GM19463 (cell line): ENCODE measurements at regions not wholly inside any gene's neighbourhood (a gene's known extent, or its start where the extent isn't known, plus 50 kb on each side); places are given as distances from the start of the nearest gene placed in this dataset.
"Not testable (repeated sequence)": the region's sequence is repeated elsewhere in the genome, so short reads cannot be mapped to it uniquely, and the experiment has no call there.

ENCODE experiments used
- ATAC-seq: cut with Tn5 transposase; IDR thresholded peaks from one replicate; pipeline ENCODE4 v1.9.1; 2021; ENCODE audit warnings: mild to moderate bottlenecking, moderate library complexity; ENCODE audit not compliant: unreplicated experiment

DNA sequence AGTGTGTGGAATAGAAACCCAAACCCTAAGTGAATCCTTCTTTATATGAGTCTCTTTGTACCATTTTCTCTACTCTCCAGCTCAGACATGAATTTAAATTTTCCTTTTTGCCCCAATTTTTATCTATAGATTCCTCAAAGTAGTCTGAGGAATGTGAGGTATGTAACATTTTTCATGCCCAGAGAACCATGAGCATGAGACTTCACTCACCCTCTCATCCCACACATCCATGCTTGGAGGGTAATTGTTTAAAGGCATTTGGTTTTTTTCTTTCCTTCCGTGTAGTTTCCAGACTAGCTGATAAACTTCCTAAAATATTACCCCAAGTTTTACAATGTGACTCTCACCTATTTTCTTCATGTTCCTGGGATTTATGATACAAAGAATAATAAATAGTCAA lies 2056.8 kb upstream of the CELF4 start:
- no peak for ATAC-seq

DNA sequence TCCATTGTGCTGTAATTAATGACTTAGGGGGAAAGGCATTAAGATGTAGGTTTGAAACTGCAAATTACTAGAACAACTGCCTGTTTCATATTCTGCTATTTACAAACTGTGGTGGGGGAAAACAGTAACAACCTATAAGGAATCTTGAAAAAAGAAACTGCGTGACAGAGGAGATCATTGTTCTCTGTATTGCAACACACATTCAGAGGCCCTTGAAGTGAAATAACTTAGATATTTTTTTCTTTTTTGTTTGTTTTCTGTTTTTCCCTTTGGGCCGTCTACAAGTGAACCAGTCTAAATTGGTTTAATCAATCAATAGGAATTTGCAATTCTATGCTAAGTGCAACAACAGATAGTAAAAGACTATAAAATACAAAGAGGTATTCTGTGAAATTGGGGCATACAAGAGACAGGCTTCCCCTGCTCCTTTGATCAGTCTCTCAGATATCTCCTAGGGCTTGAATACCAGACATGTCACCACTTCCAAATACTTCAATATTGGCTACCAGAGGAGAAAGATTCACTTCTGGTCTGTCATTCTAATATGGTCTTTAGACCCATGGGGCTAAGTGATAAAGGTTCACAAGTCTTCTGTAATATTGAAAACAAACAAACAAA lies 2055.1 kb upstream of the CELF4 start:
- ATAC-seq: no peak

DNA sequence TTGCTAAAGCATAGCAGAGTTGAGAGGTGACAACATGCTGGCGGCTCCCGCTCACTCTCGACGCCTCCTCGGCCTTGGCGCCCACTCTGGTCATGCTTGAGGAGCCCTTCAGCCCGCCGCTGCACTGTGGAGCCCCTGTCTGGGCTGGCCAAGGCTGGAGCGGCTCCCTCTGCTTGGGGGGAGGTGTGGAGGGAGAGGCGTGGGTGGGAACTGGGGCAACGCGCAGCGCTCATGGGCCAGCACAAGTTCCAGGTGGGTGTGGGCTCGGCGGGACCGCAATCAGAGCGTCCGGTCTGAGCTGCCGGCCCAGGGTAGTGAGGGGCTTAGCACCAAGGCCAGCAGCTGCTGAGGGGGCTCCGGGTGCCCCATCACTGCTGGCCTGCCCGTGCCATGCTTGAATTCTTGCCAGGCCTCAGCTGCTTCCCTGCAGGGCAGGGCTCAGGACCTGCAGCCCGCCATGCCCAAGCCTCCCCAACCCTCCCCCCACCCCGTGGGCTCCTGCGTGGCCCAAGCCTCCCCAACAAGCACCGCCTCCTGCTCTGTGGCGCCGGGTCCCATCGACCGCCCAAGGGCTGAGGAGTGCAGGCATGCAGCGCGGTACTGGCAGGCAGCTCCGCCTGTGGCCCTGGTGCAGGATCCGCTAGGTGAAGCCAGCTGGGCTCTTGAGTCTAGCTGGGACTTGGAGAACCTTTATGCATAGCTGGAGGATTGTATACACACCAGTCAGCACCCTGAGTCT lies 2052.8 kb upstream of the CELF4 start:
- no peak for ATAC-seq

DNA sequence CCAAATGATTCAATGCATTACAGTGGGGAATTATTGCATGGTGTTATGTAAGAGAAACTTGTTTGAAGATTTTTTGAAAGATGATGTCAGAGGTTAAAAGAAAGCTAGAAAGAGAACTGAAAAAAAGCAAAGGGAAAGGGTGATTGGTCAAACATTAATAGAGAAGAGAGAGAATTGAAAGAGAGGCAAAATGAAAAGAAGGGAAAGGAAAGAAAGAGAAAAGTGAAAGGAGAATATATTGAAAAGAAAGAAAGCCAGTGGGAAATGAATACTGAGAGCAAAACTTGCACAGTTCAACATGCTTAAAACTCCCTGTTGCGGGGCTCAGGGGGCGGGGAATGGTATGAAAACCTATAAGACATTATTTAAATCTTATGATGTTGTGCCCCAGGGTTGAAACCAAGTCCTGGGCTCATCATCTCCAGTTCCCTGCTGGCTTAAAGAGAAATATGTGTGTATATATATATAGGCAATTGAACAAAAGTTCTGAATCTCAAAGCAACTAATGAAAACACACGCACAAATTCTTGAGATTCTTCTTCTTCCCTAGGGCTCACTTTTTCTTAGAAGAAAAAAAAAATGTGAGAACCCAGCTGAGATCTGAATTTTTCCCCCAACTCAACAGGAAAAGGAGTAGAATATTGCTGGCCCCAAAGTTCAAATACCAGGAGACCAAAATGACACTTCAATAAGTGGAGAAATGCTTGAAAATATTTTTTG lies 2045.9 kb upstream of the CELF4 start:
- ATAC-seq: no peak

DNA sequence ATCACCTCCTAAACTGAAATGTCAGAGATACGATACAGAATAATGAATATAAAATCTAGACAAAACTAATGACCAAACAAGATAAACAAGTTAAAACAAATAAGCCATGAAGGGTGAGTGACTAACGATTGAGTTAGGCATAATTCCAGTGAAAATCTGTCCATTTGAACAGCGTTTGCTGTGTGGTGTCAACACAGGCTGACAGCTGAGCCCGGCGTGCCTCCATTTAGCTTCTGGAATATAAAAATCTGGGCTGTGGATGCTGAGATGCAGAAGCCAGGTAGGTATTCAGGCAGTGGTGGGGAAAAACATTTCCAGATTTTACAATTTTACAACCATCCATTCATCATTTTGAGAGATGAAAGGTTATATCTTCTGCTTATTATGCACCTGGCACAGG lies 2041.4 kb upstream of the CELF4 start:
- ATAC-seq: no peak

DNA sequence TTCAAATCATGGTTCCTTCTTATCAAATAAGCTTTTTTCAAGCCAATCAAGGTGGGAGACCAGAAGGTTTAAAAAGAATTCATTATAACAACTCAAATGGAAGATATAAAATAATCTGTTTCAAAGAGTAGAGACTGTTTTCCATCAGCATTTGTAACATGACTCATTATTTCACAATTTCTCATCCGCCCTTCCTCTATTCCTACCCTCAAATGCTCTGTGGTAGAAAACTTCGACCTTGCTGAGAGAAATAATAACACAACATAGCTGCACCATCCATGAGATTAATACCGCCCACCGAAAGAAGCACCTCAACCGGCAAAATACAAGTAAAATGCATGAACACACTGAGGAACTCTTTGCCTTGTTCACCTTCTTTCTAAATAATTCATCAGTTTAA lies 2039.2 kb upstream of the CELF4 start:
- no peak for ATAC-seq

DNA sequence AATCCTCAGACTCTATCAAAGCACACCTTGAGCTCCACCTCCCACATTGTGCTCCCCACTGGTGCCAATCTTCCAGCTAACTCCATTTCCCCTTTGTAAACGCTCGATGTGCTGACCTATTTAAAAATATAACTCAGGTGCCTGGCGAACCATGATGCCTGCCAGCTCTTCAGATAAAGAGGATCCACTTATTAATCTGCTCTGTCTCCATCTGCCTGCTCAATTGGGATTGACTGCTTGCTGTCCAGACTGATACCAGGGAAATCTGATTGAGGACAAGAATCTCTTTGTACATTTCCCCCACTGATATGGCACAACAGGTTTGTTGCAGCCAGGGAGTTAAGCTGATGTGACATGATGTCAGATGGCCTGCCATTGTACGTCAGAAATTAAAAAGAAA lies 2036.5 kb upstream of the CELF4 start:
- ATAC-seq: no peak

DNA sequence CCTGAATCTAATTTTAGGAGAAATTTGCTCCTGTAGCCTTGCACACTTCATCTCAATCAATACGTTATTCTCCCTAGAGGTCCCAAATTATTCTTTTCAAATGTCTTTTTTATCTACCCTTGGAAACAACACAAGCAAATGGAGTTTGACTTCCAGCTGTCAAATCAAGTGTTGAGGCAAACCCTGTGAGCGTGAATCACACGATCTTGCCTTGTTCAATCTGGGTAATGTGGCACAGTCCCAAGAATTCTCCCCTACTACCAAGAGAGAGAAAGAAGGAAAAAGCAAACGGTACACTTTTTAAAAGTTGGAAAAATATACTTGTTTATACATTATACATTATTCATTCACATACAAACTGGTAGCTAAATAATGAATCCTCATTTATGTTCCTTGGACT lies 2035.3 kb upstream of the CELF4 start:
- no peak for ATAC-seq

DNA sequence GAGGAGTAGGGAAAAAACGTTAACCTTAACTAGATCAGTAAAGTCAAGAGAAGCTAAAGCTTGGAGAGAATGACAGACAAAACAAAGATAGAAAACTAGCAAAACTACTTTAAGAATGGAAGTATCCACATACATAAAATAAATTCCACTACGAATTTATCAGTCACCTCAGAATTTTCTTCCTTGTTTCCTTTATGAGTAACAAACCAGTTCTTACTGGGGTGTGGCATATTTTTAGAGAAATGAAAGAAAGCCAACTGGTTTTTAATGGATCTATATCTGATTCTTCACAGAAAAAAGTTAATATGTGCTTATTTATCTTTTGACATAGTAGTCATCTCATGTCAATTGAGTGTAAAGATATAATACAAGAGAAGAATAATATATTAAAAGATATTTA lies 2033.7 kb upstream of the CELF4 start:
- ATAC-seq: no peak

DNA sequence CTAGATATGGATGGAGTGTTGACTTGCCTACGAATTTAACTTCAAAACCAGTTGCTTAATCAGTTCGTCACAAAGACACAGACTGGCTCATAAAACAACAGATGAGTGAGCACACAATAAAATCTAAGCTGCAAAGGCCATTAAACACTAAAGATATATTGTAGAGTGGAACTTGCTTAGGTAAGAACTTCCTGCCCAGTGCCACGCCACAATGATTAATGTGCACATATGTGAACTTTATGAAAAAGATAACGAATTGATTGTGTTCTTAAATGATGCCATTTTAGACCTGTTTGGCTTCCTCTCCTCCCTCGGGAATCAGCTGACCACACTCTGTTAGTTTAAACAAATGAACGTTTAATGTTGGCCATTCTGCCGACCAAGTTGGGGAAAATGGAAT lies 2031.3 kb upstream of the CELF4 start:
- no peak for ATAC-seq

DNA sequence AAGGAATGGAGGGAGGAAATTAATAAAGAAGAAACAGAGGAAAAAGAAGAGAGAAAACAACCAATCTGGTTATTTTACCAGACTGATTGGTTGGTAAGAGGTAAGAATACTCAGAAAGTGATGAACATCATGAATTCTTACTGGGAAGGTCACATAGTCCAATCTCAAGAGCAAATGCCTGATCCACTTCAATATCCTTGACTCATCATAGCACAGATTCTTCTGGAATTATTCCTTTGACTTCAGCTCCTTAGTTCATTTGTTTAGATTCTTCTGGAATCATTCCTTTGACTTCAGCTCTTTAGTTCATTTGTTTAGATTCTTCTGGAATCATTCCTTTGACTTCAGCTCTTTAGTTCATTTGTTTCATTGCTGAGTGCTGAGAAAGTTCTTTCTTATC lies 2030.6 kb upstream of the CELF4 start:
- no peak for ATAC-seq

DNA sequence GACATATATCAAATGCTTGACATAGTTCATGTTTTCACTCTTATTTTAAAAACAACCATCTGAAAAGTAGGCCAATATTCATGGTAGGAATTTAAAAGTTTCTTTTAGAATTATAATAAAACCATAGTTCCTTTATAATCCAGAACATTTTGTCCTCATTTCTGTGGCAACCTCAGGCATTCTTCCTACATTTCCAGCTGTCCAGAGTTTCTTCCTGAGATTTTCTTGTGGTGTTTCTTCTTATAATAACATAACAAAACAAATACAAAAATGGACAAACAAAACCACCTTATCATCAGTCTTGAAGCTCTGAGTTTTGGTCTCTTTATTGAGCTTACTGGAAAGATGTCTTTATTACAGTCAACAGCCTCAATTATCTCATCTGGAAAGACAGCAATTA lies 2028.6 kb upstream of the CELF4 start:
- no peak for ATAC-seq

DNA sequence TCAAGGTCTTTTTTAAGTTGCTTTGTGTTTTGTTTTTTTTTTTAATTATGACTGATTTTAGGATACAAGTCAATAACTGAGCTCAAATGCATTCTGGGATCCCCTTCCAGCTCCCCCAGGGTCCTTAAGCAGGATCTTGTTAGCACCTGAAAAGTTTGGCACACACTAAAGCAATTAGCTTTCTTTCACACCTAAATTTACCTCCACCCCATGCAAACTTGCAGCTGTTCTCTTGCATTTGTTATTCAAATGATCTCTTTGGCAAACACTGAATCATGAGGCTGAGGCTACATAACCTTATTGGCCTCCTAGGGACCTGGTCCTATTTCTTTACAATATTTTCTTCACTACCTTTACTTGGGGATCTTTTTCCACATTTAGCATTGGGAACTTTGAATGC lies 2026.1 kb upstream of the CELF4 start:
- no peak for ATAC-seq

DNA sequence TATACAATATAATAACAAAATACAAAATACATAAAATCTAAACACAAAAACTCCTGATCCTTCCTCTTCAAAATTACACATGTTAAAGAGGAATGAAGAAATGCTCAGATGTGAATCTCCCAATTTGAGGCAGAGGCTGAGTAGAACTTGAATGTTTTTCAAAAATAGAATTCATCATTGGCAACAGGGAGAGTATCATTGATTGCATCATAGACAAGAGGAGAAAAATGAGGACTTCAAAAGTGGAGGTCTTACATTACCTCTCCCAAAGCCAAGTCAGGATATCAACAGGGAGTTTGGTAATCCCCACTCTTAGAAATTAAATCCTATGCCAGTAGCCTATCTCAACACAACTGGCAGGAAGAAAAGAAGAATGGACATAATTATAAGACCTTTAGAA lies 2023.9 kb upstream of the CELF4 start:
- no peak for ATAC-seq

DNA sequence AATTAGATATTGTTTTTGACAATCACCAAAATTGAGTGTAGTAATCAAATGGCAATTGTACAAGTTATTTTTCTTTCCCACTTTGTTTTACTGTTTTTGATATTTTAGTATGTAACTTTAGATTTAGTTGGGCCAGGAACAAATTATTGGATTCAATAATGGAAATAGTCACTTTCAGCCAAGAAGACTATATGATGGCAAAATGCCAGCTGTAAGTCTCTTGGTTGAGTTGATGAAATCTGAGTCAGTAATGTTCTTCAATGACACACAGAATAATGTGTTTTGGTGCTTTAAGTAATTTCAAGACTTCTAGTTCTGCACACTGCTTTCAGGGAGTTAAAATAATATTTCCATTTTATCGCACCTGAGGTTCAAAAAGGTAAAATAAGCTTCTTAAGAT lies 2022.0 kb upstream of the CELF4 start:
- ATAC-seq: no peak

DNA sequence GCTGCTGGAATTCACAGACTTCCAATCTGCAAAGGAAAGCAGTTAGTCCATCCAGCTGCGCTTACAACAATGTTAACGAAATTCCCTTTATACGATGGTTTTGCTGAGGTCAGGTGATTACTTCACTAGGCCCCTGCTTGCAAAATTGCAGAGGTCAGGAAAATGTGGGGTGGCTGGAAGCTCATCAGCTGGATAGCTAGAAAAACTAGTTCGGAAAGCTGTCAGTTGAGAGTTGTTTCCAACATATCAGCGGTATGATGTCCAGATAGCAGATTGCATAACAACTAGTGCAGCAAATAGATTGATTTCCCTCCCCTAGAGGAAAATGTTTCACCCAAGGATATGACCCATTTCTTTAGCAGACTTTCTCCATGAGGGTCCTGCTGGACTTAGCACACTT lies 2021.1 kb upstream of the CELF4 start:
- no peak for ATAC-seq

DNA sequence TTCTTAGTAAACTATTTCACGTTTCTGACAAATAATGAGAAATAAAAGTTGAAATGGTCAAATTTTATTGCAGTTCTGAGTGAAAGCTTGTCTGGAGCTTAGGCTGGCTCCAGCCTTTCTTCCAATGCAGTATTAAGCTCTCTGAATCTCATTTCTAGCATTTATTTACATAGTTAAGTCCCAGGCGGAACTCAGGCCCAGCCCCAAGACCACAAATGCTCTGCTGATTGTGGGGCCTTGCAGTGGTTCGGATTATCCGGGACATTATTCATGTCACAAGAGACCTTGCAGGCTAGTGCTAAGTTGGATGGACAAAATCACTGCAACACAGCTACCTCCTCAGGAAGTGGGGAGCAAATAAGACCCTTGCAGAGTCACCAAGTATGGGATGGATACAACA lies 2009.3 kb upstream of the CELF4 start:
- no peak for ATAC-seq

DNA sequence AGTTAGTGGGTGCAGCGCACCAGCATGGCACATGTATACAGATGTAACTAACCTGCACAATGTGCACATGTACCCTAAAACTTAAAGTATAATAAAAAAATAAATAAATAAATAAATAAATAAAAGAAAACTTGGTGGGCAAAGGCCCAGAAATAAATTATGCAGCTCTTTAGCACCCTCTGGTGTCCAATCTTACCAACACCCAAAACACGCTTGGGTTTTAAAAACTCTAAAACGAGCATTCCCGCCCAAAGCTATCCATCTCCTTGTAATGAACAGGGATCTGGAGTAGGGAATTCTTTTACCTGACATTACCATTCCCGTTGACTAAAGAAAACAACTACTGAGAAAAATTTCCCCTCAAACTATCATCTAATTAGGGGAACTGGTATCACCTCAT lies 2005.9 kb upstream of the CELF4 start:
- ATAC-seq: no peak

DNA sequence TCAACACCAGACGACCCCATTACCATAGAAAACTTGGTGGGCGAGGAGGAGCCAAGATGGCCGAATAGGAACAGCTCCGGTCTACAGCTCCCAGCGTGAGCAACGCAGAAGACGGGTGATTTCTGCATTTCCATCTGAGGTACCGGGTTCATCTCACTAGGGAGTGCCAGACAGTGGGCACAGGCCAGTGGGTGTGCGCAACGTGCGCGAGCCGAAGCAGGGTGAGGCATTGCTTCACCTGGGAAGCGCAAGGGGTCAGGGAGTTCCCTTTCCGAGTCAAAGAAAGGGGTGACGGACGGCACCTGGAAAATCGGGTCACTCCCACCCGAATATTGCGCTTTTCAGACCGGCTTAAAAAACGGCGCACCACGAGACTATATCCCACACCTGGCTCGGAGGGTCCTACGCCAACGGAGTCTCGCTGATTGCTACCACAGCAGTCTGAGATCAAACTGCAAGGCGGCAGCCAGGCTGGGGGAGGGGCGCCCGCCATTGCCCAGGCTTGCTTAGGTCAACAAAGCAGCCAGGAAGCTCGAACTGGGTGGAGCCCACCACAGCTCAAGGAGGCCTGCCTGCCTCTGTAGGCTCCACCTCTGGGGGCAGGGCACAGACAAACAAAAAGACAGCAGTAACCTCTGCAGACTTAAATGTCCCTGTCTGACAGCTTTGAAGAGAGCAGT lies 2000.1 kb upstream of the CELF4 start:
- ATAC-seq: not testable (repeated sequence)

DNA sequence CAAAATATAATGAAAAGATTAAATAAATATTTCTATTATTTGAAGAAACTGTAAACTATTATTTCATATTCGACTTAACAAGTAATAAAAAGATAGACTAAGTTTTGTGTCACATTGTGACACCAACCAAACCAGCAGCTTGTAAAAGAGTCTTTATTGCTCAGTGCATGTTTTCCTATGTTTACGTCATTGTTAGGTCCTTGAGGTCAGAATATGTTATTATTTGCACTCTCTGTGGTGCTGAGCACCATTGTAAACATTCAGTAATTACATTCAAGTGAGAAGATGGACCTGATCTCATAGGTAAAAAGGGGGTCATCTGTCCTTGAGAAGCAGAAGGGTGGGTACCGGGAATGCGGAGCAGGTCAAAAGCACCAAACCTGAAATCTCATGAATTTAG lies 1999.1 kb upstream of the CELF4 start:
- no peak for ATAC-seq

DNA sequence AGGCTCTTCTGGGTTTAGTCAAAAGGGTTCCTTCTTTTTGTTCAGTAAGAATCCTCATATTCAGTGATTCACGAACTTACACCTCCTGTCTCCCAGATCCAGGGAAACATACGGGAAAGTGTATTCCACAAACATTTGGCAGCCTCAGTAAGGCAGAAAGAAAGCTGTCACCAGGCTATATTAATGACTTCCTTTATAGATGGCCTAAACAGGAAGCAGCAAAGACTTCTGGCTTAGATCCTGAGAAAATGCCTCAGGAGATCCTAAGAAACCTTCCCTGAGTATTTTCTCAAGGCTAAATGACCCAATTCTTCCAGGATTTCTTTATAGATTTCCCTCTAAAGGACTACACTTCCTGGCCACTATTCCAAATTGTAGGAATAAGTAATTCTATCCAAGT lies 1995.5 kb upstream of the CELF4 start:
- no peak for ATAC-seq

DNA sequence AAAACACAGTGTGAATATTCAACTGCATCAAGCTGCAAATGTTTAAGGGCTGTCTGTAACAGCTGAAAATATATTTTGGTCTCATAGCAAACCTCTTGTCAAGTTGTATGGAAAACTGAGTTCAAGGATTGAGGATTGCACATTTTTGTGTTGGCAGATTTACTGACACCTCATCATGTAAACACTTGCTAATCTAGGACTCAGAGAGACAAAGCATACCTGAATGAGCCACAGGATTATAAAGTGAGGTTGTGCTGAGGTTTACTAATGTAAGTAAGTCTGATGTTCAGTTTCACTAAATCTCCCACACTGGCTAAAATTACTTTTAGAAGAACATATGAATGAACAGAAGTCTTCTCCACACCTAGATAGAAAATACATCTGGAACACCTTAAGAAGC lies 1993.1 kb upstream of the CELF4 start:
- ATAC-seq: no peak
